Uterus (tissue), 3 donors: ENCODE measurements at regions not wholly inside any gene's neighbourhood (a gene's known extent, or its start where the extent isn't known, plus 50 kb on each side); places are given as distances from the start of the nearest gene placed in this dataset.

Experiments used
- DNase-seq, 2 donors: peaks; one replicate each; pipeline ENCODE4 v3.0.0-alpha.2; 2019 to 2020
- H3K27ac ChIP-seq, 2 donors: fragments of 200-600 bp; sonication (generic); 1 replicate in 1 of 2; 2 replicates in 1 of 2; pipeline ENCODE4 v1.5.1; 2016 to 2018
- H3K27me3 ChIP-seq, 2 donors: fragments of 200-600 bp; sonication (generic); one replicate each; pipeline ENCODE4 v1.5.1; 2018 to 2019; ENCODE audit warnings: control low read depth in 1 of 2
- H3K36me3 ChIP-seq, 2 donors: fragments of 200-600 bp; sonication (generic); one replicate each; pipeline ENCODE4 v1.5.1; 2019; ENCODE audit warnings: control low read depth in 1 of 2
- H3K4me1 ChIP-seq, 2 donors: fragments of 200-600 bp; sonication (generic); one replicate each; pipeline ENCODE4 v1.5.1; 2018 to 2019; ENCODE audit warnings: control low read depth in 1 of 2
- H3K4me3 ChIP-seq, 2 donors: fragments of 200-600 bp; sonication (generic); 1 replicate in 1 of 2; 2 replicates in 1 of 2; pipeline ENCODE4 v1.5.1; 2018 to 2019; ENCODE audit warnings: mild to moderate bottlenecking in 1 of 2
- H3K9me3 ChIP-seq, 2 donors: fragments of 200-600 bp; sonication (generic); one replicate each; pipeline ENCODE4 v1.5.1; 2019; ENCODE audit warnings: control low read depth in 1 of 2
- CTCF ChIP-seq, 4 experiments: fragments of 200-600 bp in 2 of 4; fragments of 450-650 bp in 2 of 4; sonication (generic) in 2 of 4; IDR thresholded peaks; one replicate each; pipeline ENCODE4 v1.5.1; 2016 to 2019; ENCODE audit warnings: antibody characterized with exemption in 4 of 4, mild to moderate bottlenecking in 2 of 4, moderate library complexity in 1 of 4
- POLR2A ChIP-seq, 2 donors: fragments of 450-650 bp; IDR thresholded peaks; one replicate each; pipeline ENCODE4 v1.6.1; 2016; ENCODE audit warnings: antibody characterized with exemption in 2 of 2, mild to moderate bottlenecking in 1 of 2, moderate library complexity in 1 of 2
- intact Hi-C: fragments of 100-400 bp; cut with DNase I; formaldehyde crosslinking; loops from one replicate; pipeline ENCODE4 v1.15.1; 2023; ENCODE audit warnings: low total_unique reads
- donor health status: DM: yes; HTN: yes; CAD: no.

- Histone ChIP-seq H3K27ac (no peak overlapping the region), H3K9me3 (no peaks in the 10 kb centered on the region), H3K4me3 (no peak overlapping the region), H3K4me1 (no peaks in the 10 kb centered on the region), H3K27me3 (no peaks in the 10 kb centered on the region), H3K36me3 (no peaks in the 10 kb centered on the region)
- DNase-seq: no peak
- TF ChIP-seq POLR2A (IDR thresholded peaks at IDR 0.05): no peak
- TF ChIP-seq CTCF (IDR thresholded peaks at IDR 0.05): no peak
- intact Hi-C loops: no loop called here
These were observed 441.6 kb upstream of the PIK3C3 start for GRCh38 chr18:41513438-41513837.

- intact Hi-C loops: no loop called here
- H3K4me1 ChIP-seq: no peaks in the 10 kb centered on the region
- no peak for TF ChIP-seq POLR2A (IDR thresholded peaks at IDR 0.05)
- TF ChIP-seq CTCF (IDR thresholded peaks at IDR 0.05): no peak
- H3K36me3 ChIP-seq: no peaks in the 10 kb centered on the region
- no peak overlapping the region for H3K4me3 ChIP-seq
- DNase-seq: no peak
- no peaks in the 10 kb centered on the region for H3K27me3 ChIP-seq
- H3K9me3 ChIP-seq: no peaks in the 10 kb centered on the region
- H3K27ac ChIP-seq: no peak overlapping the region
These were observed 450.7 kb upstream of the PIK3C3 start for GRCh38 chr18:41504316-41504715.

- no peak for DNase-seq
- Histone ChIP-seq H3K9me3 (no peaks in the 10 kb centered on the region), H3K36me3 (no peaks in the 10 kb centered on the region), H3K4me1 (no peaks in the 10 kb centered on the region), H3K27me3 (no peaks in the 10 kb centered on the region), H3K4me3 (no peak overlapping the region), H3K27ac (no peak overlapping the region)
- intact Hi-C loops: no loop called here
- TF ChIP-seq CTCF (IDR thresholded peaks at IDR 0.05) (no peak), POLR2A (IDR thresholded peaks at IDR 0.05) (no peak)
These were observed 453.2 kb upstream of the PIK3C3 start for GRCh38 chr18:41501848-41502247.

- Histone ChIP-seq H3K9me3 (no peaks in the 10 kb centered on the region), H3K27me3 (no peaks in the 10 kb centered on the region), H3K4me1 (no peaks in the 10 kb centered on the region), H3K36me3 (no peaks in the 10 kb centered on the region), H3K27ac (no peak overlapping the region), H3K4me3 (no peak overlapping the region)
- no peak for DNase-seq
- intact Hi-C loops: no loop called here
- TF ChIP-seq CTCF (IDR thresholded peaks at IDR 0.05): no peak
- TF ChIP-seq POLR2A (IDR thresholded peaks at IDR 0.05): no peak
These were observed 455.7 kb upstream of the PIK3C3 start for GRCh38 chr18:41499345-41499744.

- intact Hi-C loops: no loop called here
- Histone ChIP-seq H3K9me3 (no peaks in the 10 kb centered on the region), H3K27me3 (no peaks in the 10 kb centered on the region), H3K4me3 (no peak overlapping the region), H3K4me1 (no peaks in the 10 kb centered on the region), H3K36me3 (no peaks in the 10 kb centered on the region), H3K27ac (no peak overlapping the region)
- DNase-seq: no peak
- no peak for TF ChIP-seq CTCF (IDR thresholded peaks at IDR 0.05)
- TF ChIP-seq POLR2A (IDR thresholded peaks at IDR 0.05): no peak
These were observed 464.2 kb upstream of the PIK3C3 start for GRCh38 chr18:41490861-41491260.
